ENCODE measurements at regions not wholly inside any gene's neighbourhood (a gene's known extent, or its start where the extent isn't known, plus 50 kb on each side); places are given as distances from the start of the nearest gene placed in this dataset.

DNA sequence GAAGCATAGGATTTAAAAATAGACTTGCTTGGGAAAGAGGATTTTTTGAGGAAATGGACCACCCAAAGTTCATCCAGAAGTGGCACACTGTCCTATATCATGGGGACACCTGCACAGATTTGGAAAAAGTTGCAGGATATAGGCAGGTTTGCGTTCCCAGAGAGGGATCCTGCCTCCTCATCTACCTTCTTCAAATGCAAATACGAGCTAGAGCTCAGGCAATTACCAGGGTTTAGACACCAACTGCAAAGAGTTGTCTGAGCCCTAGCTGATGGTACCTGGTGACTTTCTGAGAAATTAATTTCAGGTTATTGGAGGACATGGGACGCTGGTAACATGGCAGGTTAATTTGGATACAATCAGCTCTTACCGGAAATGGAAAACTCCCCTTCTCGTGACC lies 423.7 kb upstream of the MTPN start:
- TF ChIP-seq, protein P1, sequence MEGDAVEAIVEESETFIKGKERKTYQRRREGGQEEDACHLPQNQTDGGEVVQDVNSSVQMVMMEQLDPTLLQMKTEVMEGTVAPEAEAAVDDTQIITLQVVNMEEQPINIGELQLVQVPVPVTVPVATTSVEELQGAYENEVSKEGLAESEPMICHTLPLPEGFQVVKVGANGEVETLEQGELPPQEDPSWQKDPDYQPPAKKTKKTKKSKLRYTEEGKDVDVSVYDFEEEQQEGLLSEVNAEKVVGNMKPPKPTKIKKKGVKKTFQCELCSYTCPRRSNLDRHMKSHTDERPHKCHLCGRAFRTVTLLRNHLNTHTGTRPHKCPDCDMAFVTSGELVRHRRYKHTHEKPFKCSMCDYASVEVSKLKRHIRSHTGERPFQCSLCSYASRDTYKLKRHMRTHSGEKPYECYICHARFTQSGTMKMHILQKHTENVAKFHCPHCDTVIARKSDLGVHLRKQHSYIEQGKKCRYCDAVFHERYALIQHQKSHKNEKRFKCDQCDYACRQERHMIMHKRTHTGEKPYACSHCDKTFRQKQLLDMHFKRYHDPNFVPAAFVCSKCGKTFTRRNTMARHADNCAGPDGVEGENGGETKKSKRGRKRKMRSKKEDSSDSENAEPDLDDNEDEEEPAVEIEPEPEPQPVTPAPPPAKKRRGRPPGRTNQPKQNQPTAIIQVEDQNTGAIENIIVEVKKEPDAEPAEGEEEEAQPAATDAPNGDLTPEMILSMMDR (IDR thresholded peaks at IDR 0.05), result no peak
- TF ChIP-seq POLR2A (IDR thresholded peaks at IDR 0.05) (no peak), POLR2AphosphoS5 (IDR thresholded peaks at IDR 0.05) (no peak)

All from prostate gland (tissue), 2 donors.